ENCODE measurements at regions not wholly inside any gene's neighbourhood (a gene's known extent, or its start where the extent isn't known, plus 50 kb on each side); places are given as distances from the start of the nearest gene placed in this dataset.

DNA sequence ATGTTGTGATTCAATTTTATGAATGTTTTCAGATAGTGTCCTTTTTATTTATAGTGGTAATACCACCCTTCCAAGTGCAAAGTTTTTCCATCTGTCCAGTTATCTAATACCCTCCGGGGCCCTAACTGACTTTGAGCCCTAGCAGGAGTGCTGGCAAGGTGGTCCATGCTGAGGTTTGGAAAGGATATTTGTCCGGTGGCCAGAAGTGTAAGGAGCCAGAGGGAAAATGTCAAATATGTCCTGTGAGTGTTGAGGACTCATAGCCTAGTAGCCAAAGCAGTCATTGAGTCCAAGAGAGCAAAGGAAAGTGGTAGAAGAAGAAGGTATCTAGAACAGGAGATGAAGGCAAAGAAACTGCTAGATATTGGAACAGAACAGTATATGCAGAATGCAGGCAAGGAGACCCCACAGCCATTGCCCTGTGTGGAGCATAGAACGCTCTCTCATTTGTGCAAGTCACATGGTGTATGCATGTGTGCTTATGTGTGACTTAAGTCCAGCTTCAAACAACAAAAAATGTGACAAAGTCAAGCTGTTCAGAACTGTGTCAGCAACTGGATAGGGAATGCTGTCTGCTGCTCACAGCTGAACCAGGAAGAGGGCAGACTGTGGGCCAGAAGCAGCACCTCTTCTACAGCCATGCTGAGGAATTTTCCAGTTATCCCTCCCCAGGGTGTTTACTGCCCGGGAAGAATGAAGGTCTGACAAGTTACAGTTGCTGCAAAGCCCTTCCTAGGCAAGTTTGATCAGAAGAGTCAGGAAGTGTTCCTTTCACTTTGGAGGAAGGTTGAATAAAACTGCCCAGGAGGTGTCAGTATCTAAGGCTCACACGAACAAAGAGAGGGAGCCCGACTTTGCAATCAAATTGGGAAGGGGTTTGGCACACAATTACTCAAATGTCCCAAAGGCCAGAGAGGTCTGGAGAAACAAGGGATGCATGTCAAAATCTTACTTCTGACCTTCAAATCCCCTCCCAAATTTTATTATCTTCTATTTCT lies 463.3 kb upstream of the DMAC1 start:
- no peaks in the 10 kb centered on the region for H3K27me3 ChIP-seq
- in situ Hi-C loops (cut with MboI; ENCODE audit: low sequenced_read_pairs in 4 of 4) = no loop called here
- DNase-seq = no peak
- H3K27ac ChIP-seq = no peak overlapping the region
- no peaks in the 10 kb centered on the region for H3K9me3 ChIP-seq
- H3K4me1 ChIP-seq = peaks cover 7 to 8% of the 10 kb centered on the region in 2 donors
- intact Hi-C loops (cut with DNase I; ENCODE audit: low total_unique reads) = no loop called here
- H3K4me3 ChIP-seq = no peak overlapping the region
- ATAC-seq = no peak
- TF ChIP-seq POLR2A (IDR thresholded peaks at IDR 0.05) = no peak
- TF ChIP-seq, protein P1, sequence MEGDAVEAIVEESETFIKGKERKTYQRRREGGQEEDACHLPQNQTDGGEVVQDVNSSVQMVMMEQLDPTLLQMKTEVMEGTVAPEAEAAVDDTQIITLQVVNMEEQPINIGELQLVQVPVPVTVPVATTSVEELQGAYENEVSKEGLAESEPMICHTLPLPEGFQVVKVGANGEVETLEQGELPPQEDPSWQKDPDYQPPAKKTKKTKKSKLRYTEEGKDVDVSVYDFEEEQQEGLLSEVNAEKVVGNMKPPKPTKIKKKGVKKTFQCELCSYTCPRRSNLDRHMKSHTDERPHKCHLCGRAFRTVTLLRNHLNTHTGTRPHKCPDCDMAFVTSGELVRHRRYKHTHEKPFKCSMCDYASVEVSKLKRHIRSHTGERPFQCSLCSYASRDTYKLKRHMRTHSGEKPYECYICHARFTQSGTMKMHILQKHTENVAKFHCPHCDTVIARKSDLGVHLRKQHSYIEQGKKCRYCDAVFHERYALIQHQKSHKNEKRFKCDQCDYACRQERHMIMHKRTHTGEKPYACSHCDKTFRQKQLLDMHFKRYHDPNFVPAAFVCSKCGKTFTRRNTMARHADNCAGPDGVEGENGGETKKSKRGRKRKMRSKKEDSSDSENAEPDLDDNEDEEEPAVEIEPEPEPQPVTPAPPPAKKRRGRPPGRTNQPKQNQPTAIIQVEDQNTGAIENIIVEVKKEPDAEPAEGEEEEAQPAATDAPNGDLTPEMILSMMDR (IDR thresholded peaks at IDR 0.05 in 4 of 5, conservative IDR thresholded peaks at IDR 0.05 in 1 of 5) = no peak
- H3K36me3 ChIP-seq = no peaks in the 10 kb centered on the region

DNA sequence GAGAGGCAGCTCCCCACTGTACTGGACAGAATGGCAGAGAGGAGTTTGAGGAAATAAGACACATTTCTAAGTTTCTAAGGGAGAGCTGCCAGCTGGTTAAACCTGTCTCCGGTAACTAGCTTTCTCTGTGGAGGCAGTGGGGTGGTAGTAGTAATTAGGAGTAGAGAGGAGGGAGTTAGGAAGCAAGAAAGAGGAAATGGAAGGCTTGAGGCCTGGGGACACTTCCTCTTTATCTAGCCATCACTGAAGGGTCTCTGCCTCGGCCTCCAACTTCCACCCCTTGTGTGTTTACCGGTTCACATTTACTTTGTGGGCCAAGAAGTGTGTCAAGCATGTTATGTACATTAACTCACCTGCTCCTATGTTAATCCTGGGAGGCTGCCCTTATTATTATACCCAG lies 462.2 kb upstream of the DMAC1 start:
- H3K4me3 ChIP-seq = no peak overlapping the region
- in situ Hi-C loops (cut with MboI; ENCODE audit: low sequenced_read_pairs in 4 of 4) (no loop called here), intact Hi-C loops (cut with DNase I; ENCODE audit: low total_unique reads) (no loop called here)
- peaks cover 7 to 8% of the 10 kb centered on the region in 2 donors for H3K4me1 ChIP-seq
- no peak overlapping the region for H3K27ac ChIP-seq
- H3K27me3 ChIP-seq = no peaks in the 10 kb centered on the region
- H3K36me3 ChIP-seq = no peaks in the 10 kb centered on the region
- ATAC-seq (no peak), DNase-seq (no peak)
- TF ChIP-seq, protein P1 (IDR thresholded peaks at IDR 0.05 in 4 of 5, conservative IDR thresholded peaks at IDR 0.05 in 1 of 5) = no peak
- no peak for TF ChIP-seq POLR2A (IDR thresholded peaks at IDR 0.05)
- no peaks in the 10 kb centered on the region for H3K9me3 ChIP-seq

DNA sequence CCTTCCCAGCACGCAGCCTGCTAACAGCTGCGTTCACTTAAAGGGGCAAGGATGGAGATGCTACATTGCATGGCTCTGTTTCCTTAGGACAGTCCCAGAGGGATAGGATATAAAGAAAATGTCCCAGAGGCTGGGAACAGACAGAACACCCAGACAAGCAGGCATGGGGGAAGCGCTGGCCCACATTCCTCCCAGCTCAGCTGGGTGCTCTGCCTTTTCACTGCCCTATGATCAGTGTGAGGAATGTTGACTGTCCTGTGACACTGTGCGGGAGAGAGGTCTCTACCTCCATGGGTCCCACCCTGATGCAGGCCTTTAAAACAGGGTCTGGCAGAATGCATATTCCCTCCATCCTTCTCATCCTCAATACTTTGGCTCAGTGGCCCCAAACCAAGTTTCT lies 459.4 kb upstream of the DMAC1 start:
- Histone ChIP-seq H3K27me3 (no peaks in the 10 kb centered on the region), H3K36me3 (no peaks in the 10 kb centered on the region), H3K4me1 (peaks cover 7 to 8% of the 10 kb centered on the region in 2 donors), H3K4me3 (no peak overlapping the region), H3K9me3 (no peaks in the 10 kb centered on the region), H3K27ac (no peak overlapping the region)
- no peak for DNase-seq
- intact Hi-C loops (cut with DNase I; ENCODE audit: low total_unique reads) = no loop called here
- TF ChIP-seq, protein P1 (IDR thresholded peaks at IDR 0.05 in 4 of 5, conservative IDR thresholded peaks at IDR 0.05 in 1 of 5) = no peak
- TF ChIP-seq POLR2A (IDR thresholded peaks at IDR 0.05) = no peak
- in situ Hi-C loops (cut with MboI; ENCODE audit: low sequenced_read_pairs in 4 of 4) = loop anchor here in 1 of 4 donors (10.0 kb wide), 1 partner anchor 64 kb away; no protein-coding TSS in a partner anchor
- ATAC-seq = no peak

DNA sequence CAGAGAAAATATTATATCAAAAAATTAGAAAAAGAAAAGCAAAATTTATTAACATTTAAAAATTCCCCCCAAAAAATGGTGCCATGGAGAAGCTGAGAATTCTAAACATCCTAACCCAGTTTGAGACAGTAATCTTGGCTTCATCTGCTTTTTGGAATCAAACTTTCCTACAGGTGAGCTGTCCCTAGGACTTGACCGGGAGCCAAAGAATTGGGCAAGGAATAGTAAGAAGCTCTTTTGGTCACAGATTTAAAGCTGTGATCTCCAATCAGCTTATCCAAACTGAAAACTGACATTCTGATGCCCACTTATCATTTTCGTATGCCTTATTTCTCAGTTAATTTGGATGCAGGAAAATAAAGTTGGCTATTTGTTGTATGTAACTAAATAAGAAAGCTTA lies 457.3 kb upstream of the DMAC1 start:
- in situ Hi-C loops (cut with MboI; ENCODE audit: low sequenced_read_pairs in 4 of 4) = loop anchor here in 1 of 4 donors (10.0 kb wide), 1 partner anchor 62 kb away; no protein-coding TSS in a partner anchor
- Histone ChIP-seq H3K9me3 (no peaks in the 10 kb centered on the region), H3K4me1 (no peaks in the 10 kb centered on the region), H3K27ac (no peak overlapping the region), H3K36me3 (no peaks in the 10 kb centered on the region), H3K4me3 (no peak overlapping the region), H3K27me3 (no peaks in the 10 kb centered on the region)
- ATAC-seq (no peak), DNase-seq (no peak)
- intact Hi-C loops (cut with DNase I; ENCODE audit: low total_unique reads) = no loop called here
- TF ChIP-seq, protein P1 (IDR thresholded peaks at IDR 0.05 in 4 of 5, conservative IDR thresholded peaks at IDR 0.05 in 1 of 5) = no peak
- TF ChIP-seq POLR2A (IDR thresholded peaks at IDR 0.05) = no peak

All from gastrocnemius medialis (tissue), 4 donors.